HG03095 (cell line): ENCODE measurements at regions not wholly inside any gene's neighbourhood (a gene's known extent, or its start where the extent isn't known, plus 50 kb on each side); places are given as distances from the start of the nearest gene placed in this dataset.
"Not testable (repeated sequence)": the region's sequence is repeated elsewhere in the genome, so short reads cannot be mapped to it uniquely, and the experiment has no call there.

Experiments used
- ATAC-seq: cut with Tn5 transposase; IDR thresholded peaks from one replicate; pipeline ENCODE4 v1.9.1; 2021; ENCODE audit warnings: moderate library complexity; ENCODE audit not compliant: unreplicated experiment

- ATAC-seq, result not testable (repeated sequence)
Observed at GRCh38 chr1:146443088-146443870, 214.5 kb upstream of the NOTCH2NLA start.

- ATAC-seq, result not testable (repeated sequence)
Observed at GRCh38 chr1:146438543-146438942, 209.7 kb upstream of the NOTCH2NLA start.

GRCh38 chr1:146416642-146417041, 187.8 kb upstream of the NOTCH2NLA start:
- ATAC-seq, result not testable (repeated sequence)

GRCh38 chr1:146415017-146415416, 186.2 kb upstream of the NOTCH2NLA start:
- not testable (repeated sequence) for ATAC-seq

GRCh38 chr1:146413911-146414310, 185.1 kb upstream of the NOTCH2NLA start:
- ATAC-seq, result not testable (repeated sequence)

GRCh38 chr1:146411923-146412322, 183.1 kb upstream of the NOTCH2NLA start:
- ATAC-seq, result not testable (repeated sequence)

GRCh38 chr1:146409817-146410441, 181.1 kb upstream of the NOTCH2NLA start:
- not testable (repeated sequence) for ATAC-seq

- not testable (repeated sequence) for ATAC-seq
Observed at GRCh38 chr1:146409116-146409801, 180.4 kb upstream of the NOTCH2NLA start.

GRCh38 chr1:146401281-146401825, 172.5 kb upstream of the NOTCH2NLA start:
- ATAC-seq, result not testable (repeated sequence)

GRCh38 chr1:146400173-146401121, 171.6 kb upstream of the NOTCH2NLA start:
- not testable (repeated sequence) for ATAC-seq

GRCh38 chr1:146399225-146399624, 170.4 kb upstream of the NOTCH2NLA start:
- ATAC-seq, result not testable (repeated sequence)

GRCh38 chr1:146396801-146397200, 168.0 kb upstream of the NOTCH2NLA start:
- ATAC-seq, result not testable (repeated sequence)

GRCh38 chr1:146396242-146396641, 167.4 kb upstream of the NOTCH2NLA start:
- not testable (repeated sequence) for ATAC-seq

- ATAC-seq, result not testable (repeated sequence)
Observed at GRCh38 chr1:146393796-146394195, 165.0 kb upstream of the NOTCH2NLA start.

- not testable (repeated sequence) for ATAC-seq
Observed at GRCh38 chr1:146393154-146393553, 164.3 kb upstream of the NOTCH2NLA start.

- not testable (repeated sequence) for ATAC-seq
Observed at GRCh38 chr1:146389178-146389577, 160.4 kb upstream of the NOTCH2NLA start.

- peak; percentile 31 for ATAC-seq
Observed at GRCh38 chr1:146387750-146388469, 159.1 kb upstream of the NOTCH2NLA start.

- ATAC-seq, result peak; percentile 91
Observed at GRCh38 chr1:146386851-146387749, 158.3 kb upstream of the NOTCH2NLA start.
